Progenitor cell of endocrine pancreas (in vitro differentiated cells): ENCODE measurements at regions not wholly inside any gene's neighbourhood (a gene's known extent, or its start where the extent isn't known, plus 50 kb on each side); places are given as distances from the start of the nearest gene placed in this dataset.

Experiments used
- DNase-seq: peaks from one replicate; pipeline ENCODE4 v3.0.0; 2021; ENCODE audit warnings: low spot score; ENCODE audit not compliant: unreplicated experiment
- H3K27ac Mint-ChIP-seq: 2 replicates; pipeline ENCODE4 v1.8.0; 2021; ENCODE audit warnings: mild to moderate bottlenecking, moderate library complexity, mixed read lengths
- H3K27me3 Mint-ChIP-seq: 2 replicates; pipeline ENCODE4 v1.8.0; 2021; ENCODE audit warnings: mixed read lengths
- H3K36me3 Mint-ChIP-seq: 2 replicates; pipeline ENCODE4 v1.8.0; 2022; ENCODE audit warnings: mixed read lengths; ENCODE audit not compliant: insufficient read depth
- H3K4me1 Mint-ChIP-seq: 2 replicates; pipeline ENCODE4 v1.8.0; 2021; ENCODE audit warnings: low read depth, mixed read lengths
- H3K4me3 Mint-ChIP-seq: 2 replicates; pipeline ENCODE4 v1.8.0; 2021; ENCODE audit warnings: low read depth, mild to moderate bottlenecking, moderate library complexity, mixed read lengths
- H3K9me3 Mint-ChIP-seq: 2 replicates; pipeline ENCODE4 v1.8.0; 2021; ENCODE audit warnings: low read depth, mixed read lengths
- TF ChIP-seq, protein P1 (sequence below): fragments of 200-600 bp; sonication (generic); IDR thresholded peaks from one replicate; pipeline ENCODE4 v1.5.0; 2021; ENCODE audit warnings: antibody characterized with exemption, mild to moderate bottlenecking; ENCODE audit not compliant: unreplicated experiment

- no peaks in the 10 kb centered on the region for H3K27me3 Mint-ChIP-seq
- H3K36me3 Mint-ChIP-seq: no peaks in the 10 kb centered on the region
- H3K9me3 Mint-ChIP-seq: no peaks in the 10 kb centered on the region
- no peak overlapping the region for H3K27ac Mint-ChIP-seq
- H3K4me1 Mint-ChIP-seq: no peaks in the 10 kb centered on the region
- no peak for DNase-seq
- TF ChIP-seq, protein P1, sequence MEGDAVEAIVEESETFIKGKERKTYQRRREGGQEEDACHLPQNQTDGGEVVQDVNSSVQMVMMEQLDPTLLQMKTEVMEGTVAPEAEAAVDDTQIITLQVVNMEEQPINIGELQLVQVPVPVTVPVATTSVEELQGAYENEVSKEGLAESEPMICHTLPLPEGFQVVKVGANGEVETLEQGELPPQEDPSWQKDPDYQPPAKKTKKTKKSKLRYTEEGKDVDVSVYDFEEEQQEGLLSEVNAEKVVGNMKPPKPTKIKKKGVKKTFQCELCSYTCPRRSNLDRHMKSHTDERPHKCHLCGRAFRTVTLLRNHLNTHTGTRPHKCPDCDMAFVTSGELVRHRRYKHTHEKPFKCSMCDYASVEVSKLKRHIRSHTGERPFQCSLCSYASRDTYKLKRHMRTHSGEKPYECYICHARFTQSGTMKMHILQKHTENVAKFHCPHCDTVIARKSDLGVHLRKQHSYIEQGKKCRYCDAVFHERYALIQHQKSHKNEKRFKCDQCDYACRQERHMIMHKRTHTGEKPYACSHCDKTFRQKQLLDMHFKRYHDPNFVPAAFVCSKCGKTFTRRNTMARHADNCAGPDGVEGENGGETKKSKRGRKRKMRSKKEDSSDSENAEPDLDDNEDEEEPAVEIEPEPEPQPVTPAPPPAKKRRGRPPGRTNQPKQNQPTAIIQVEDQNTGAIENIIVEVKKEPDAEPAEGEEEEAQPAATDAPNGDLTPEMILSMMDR: no peak
- no peak overlapping the region for H3K4me3 Mint-ChIP-seq
Measured at GRCh38 chr5:23302438-23302837, 205.0 kb upstream of the PRDM9 start.

DNA sequence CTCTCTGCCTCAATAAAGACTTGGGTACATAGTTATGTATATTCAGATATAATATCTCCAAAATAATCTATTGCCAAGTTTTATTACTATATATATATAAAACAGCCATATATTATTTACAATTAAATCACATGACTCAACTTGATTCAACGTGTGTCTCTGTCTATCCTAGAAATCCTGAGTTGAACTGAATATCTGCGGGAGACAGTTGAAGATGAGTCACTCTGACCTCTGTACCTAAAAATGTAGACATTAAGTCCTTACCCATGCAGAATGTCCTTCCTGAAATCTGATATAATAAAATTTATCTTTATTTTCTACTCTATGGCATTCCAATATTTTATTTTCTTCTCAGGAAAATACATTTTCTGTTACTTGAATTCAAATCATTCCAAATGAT lies 218.2 kb upstream of the PRDM9 start:
- Mint-ChIP-seq H3K27me3 (no peaks in the 10 kb centered on the region), H3K27ac (no peak overlapping the region), H3K9me3 (peaks cover 18% of the 10 kb centered on the region), H3K4me1 (no peaks in the 10 kb centered on the region), H3K36me3 (no peaks in the 10 kb centered on the region), H3K4me3 (no peak overlapping the region)
- no peak for DNase-seq
- TF ChIP-seq, protein P1: no peak

- Mint-ChIP-seq H3K4me1 (no peaks in the 10 kb centered on the region), H3K9me3 (no peaks in the 10 kb centered on the region), H3K27me3 (no peaks in the 10 kb centered on the region), H3K36me3 (no peaks in the 10 kb centered on the region), H3K4me3 (no peak overlapping the region), H3K27ac (no peak overlapping the region)
- no peak for DNase-seq
- TF ChIP-seq, protein P1: no peak
Measured at GRCh38 chr5:23284656-23285055, 222.8 kb upstream of the PRDM9 start.

- no peaks in the 10 kb centered on the region for H3K9me3 Mint-ChIP-seq
- H3K27ac Mint-ChIP-seq: no peak overlapping the region
- no peak overlapping the region for H3K4me3 Mint-ChIP-seq
- no peaks in the 10 kb centered on the region for H3K4me1 Mint-ChIP-seq
- no peaks in the 10 kb centered on the region for H3K27me3 Mint-ChIP-seq
- no peak for DNase-seq
- TF ChIP-seq, protein P1: no peak
- H3K36me3 Mint-ChIP-seq: no peaks in the 10 kb centered on the region
Measured at GRCh38 chr5:23274171-23274570, 233.2 kb upstream of the PRDM9 start.

DNA sequence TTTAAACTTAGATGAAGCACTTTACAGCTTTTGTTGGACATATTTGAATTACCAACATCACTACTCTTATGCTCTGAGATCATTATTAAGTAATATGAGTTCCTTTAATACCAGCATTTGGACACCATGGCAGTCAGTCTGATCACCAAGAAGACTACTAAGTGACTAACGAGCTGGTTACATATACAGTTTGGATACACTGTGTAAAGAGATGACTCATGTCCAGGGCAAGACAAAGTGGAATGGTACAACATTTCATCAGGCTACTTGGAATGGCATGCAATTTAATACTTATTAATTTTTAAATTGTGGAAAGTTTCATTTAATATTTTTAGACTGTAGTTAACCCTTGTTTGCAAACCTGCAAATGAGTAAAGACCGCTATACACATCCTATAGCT lies 237.4 kb upstream of the PRDM9 start:
- H3K9me3 Mint-ChIP-seq: no peaks in the 10 kb centered on the region
- H3K27me3 Mint-ChIP-seq: no peaks in the 10 kb centered on the region
- TF ChIP-seq, protein P1: no peak

More for the DNA sequence above, 237.4 kb upstream of the PRDM9 start:
- Mint-ChIP-seq H3K4me1 (no peaks in the 10 kb centered on the region), H3K36me3 (no peaks in the 10 kb centered on the region), H3K27ac (no peak overlapping the region), H3K4me3 (no peak overlapping the region)
- no peak for DNase-seq
